PC-3 (cell line): ENCODE measurements at regions not wholly inside any gene's neighbourhood (a gene's known extent, or its start where the extent isn't known, plus 50 kb on each side); places are given as distances from the start of the nearest gene placed in this dataset.

Experiments used
- ATAC-seq: fragments of 200-7000 bp; cut with Tn5 transposase; 2 replicates; pipeline ENCODE4 v1.9.1; 2020; ENCODE audit warnings: mild to moderate bottlenecking, moderate library complexity
- BruUV-seq: library from RNA; stranded (reverse); fragments of 400-500 nt; replicated peaks from 2 replicates; lab custom pipeline; 2021; lab: Mats Ljungman, UMichigan
- CTCF ChIA-PET: fragments of 300-600 bp; sonication (Branson Sonifier 250); formaldehyde crosslinking; loops from one replicate; lab custom pipeline; 2022; ENCODE audit warnings: antibody characterized with exemption; lab: Charles Lee
- POLR2A ChIA-PET: fragments of 300-600 bp; sonication (Branson Sonifier 250); formaldehyde crosslinking; loops from one replicate; lab custom pipeline; 2022; ENCODE audit warnings: antibody characterized with exemption; ENCODE audit not compliant: unreplicated experiment; lab: Charles Lee
- DNase-seq: peaks from one replicate; pipeline ENCODE4 v3.0.0-alpha.2; 2015
- H2AFZ ChIP-seq: fragments of 300-600 bp; sonication (generic); 2 replicates; pipeline ENCODE4 v1.6.0; 2016; ENCODE audit warnings: antibody characterized with exemption, low read length
- H3F3A ChIP-seq: fragments of 300-600 bp; sonication (generic); one replicate; pipeline ENCODE4 v1.6.0; 2017; ENCODE audit warnings: antibody characterized with exemption, low read length, control low read depth, mild to moderate bottlenecking; ENCODE audit not compliant: unreplicated experiment
- H3K27ac ChIP-seq: fragments of 300-600 bp; sonication (generic); 2 replicates; pipeline ENCODE4 v1.5.1; 2016; ENCODE audit warnings: mild to moderate bottlenecking, low read length
- H3K27me3 ChIP-seq: fragments of 300-600 bp; sonication (generic); 2 replicates; pipeline ENCODE4 v1.6.1; 2016; ENCODE audit warnings: low read length, mixed read lengths
- H3K36me3 ChIP-seq: fragments of 300-600 bp; sonication (generic); 2 replicates; pipeline ENCODE4 v1.6.1; 2016; ENCODE audit warnings: low read depth, mixed run types, low read length, mixed read lengths
- H3K4me1 ChIP-seq: fragments of 300-600 bp; sonication (generic); 2 replicates; pipeline ENCODE4 v1.5.1; 2016; ENCODE audit warnings: low read length; ENCODE audit not compliant: insufficient read depth
- H3K4me2 ChIP-seq: fragments of 300-600 bp; sonication (generic); 2 replicates; pipeline ENCODE4 v1.6.0; 2016; ENCODE audit warnings: low read length
- H3K4me3 ChIP-seq: fragments of 300-600 bp; sonication (generic); 2 replicates; pipeline ENCODE4 v1.5.1; 2016; ENCODE audit warnings: mild to moderate bottlenecking, low read length, mixed read lengths
- H3K79me2 ChIP-seq: fragments of 300-600 bp; sonication (generic); 2 replicates; pipeline ENCODE4 v1.6.1; 2017; ENCODE audit warnings: low read length, mixed read lengths
- H3K9ac ChIP-seq: fragments of 300-600 bp; sonication (generic); 2 replicates; pipeline ENCODE4 v1.6.0; 2016; ENCODE audit warnings: mild to moderate bottlenecking, low read length
- H3K9me2 ChIP-seq: fragments of 300-600 bp; sonication (generic); replicated peaks from 2 replicates; pipeline ENCODE4 v1.6.1; 2016; ENCODE audit warnings: mixed run types, low read length, mixed read lengths
- H3K9me3 ChIP-seq: fragments of 300-600 bp; sonication (generic); 2 replicates; pipeline ENCODE4 v1.6.1; 2016; ENCODE audit warnings: low read length, mixed read lengths
- H4K20me1 ChIP-seq: fragments of 300-600 bp; sonication (generic); 2 replicates; pipeline ENCODE4 v1.6.1; 2016; ENCODE audit warnings: low read length, mixed read lengths
- CTCF ChIP-seq: fragments of 300-600 bp; sonication (generic); conservative IDR thresholded peaks from 2 replicates; pipeline ENCODE4 v1.5.1; 2017; ENCODE audit warnings: antibody characterized with exemption, low read depth, mild to moderate bottlenecking, low read length
- EZH2 ChIP-seq: fragments of 300-600 bp; sonication (generic); IDR thresholded peaks from one replicate; pipeline ENCODE4 v1.6.1; 2017; ENCODE audit warnings: antibody characterized with exemption, mild to moderate bottlenecking, low read length; ENCODE audit not compliant: unreplicated experiment
- EZH2phosphoT487 ChIP-seq: fragments of 300-600 bp; sonication (generic); IDR thresholded peaks from 2 replicates; pipeline ENCODE4 v1.6.1; 2018; ENCODE audit warnings: mild to moderate bottlenecking, antibody characterized with exemption, low read length, borderline replicate concordance
- intact Hi-C: fragments of 100-400 bp; cut with micrococcal nuclease; formaldehyde crosslinking; loops from 2 replicates; pipeline ENCODE4 v1.9.0; 2023

DNA sequence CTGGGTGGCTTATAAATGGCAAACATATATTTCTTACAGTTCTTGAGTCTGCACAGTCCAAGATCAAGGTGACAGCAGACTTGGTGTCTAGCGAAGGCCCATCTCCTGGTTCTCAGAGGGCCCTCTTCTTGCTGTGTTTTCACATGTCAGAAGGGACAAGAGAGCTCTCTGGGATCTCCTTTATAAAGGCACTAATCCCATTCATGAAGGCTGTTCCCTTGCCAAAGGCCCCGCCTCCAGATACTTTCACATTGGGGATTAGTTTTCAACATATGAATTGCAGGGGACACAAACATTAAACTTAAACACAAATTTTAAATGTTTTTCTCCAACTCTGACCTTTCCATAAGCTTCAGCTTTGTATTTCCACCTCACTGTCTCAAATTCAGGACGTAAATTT, 1135.0 kb upstream of the TENM3 start:
- Histone ChIP-seq H2AFZ (no peak overlapping the region), H4K20me1 (no peaks in the 10 kb centered on the region), H3K36me3 (no peaks in the 10 kb centered on the region), H3K9ac (no peak overlapping the region), H3K27ac (no peak overlapping the region), H3F3A (no peaks in the 10 kb centered on the region), H3K4me1 (no peaks in the 10 kb centered on the region), H3K4me2 (no peak overlapping the region), H3K27me3 (no peaks in the 10 kb centered on the region), H3K4me3 (no peak overlapping the region), H3K9me3 (no peaks in the 10 kb centered on the region), H3K9me2 (no peaks in the 10 kb centered on the region), H3K79me2 (no peaks in the 10 kb centered on the region)
- ATAC-seq = no peak
- DNase-seq = no peak
- TF ChIP-seq CTCF = no peak
- no TSS peak for BruUV-seq
- CTCF ChIA-PET = no interaction called here
- POLR2A ChIA-PET = no interaction called here
- intact Hi-C loops = no loop called here

DNA sequence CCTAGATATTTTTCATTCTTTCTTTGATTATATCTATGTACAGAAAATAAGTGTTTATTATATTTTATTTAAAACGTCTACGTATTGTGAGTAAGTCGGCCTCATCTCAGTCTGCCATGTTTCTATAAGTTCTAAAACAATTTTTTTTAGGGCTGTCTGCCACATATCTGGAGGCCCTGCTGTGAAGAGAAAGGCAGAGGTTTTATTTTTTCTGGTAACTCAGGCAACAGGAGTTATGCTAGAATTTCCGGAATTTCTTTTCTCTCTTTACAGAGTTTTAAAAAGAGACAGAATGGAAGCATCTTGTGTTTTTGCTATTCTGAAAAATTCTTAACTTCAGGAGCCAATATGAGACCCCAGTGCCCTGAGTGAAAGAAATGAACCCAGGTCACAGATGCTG, 1124.0 kb upstream of the TENM3 start:
- intact Hi-C loops = no loop called here
- no peak overlapping the region for H3K4me3 ChIP-seq
- H3F3A ChIP-seq = no peaks in the 10 kb centered on the region
- ChIA-PET CTCF (no interaction called here), POLR2A (no interaction called here)
- no peaks in the 10 kb centered on the region for H3K9me2 ChIP-seq
- TF ChIP-seq EZH2 (no peak), CTCF (no peak), EZH2phosphoT487 (no peak)
- H2AFZ ChIP-seq = no peak overlapping the region
- ATAC-seq (no peak), DNase-seq (no peak)
- no peaks in the 10 kb centered on the region for H3K27me3 ChIP-seq
- no peaks in the 10 kb centered on the region for H3K9me3 ChIP-seq
- no peaks in the 10 kb centered on the region for H3K79me2 ChIP-seq
- BruUV-seq = no TSS peak
- H3K36me3 ChIP-seq = no peaks in the 10 kb centered on the region
- H3K4me1 ChIP-seq = no peaks in the 10 kb centered on the region
- H3K27ac ChIP-seq = no peak overlapping the region
- H3K9ac ChIP-seq = no peak overlapping the region
- H3K4me2 ChIP-seq = no peak overlapping the region
- no peaks in the 10 kb centered on the region for H4K20me1 ChIP-seq

- H2AFZ ChIP-seq = no peak overlapping the region
Measured at GRCh38 chr4:181121733-181122132, 1121.5 kb upstream of the TENM3 start.

More at GRCh38 chr4:181121733-181122132, 1121.5 kb upstream of the TENM3 start:
- Histone ChIP-seq H3K4me1 (no peaks in the 10 kb centered on the region), H3K79me2 (no peaks in the 10 kb centered on the region), H3F3A (no peaks in the 10 kb centered on the region), H3K4me2 (no peak overlapping the region), H3K4me3 (no peak overlapping the region), H3K9me3 (no peaks in the 10 kb centered on the region), H3K27ac (no peak overlapping the region), H4K20me1 (no peaks in the 10 kb centered on the region), H3K9me2 (no peaks in the 10 kb centered on the region), H3K9ac (no peak overlapping the region), H3K27me3 (no peaks in the 10 kb centered on the region), H3K36me3 (no peaks in the 10 kb centered on the region)
- TF ChIP-seq EZH2 = no peak
- no peak for TF ChIP-seq EZH2phosphoT487
- TF ChIP-seq CTCF = no peak
- ATAC-seq = no peak
- POLR2A ChIA-PET = no interaction called here
- no peak for DNase-seq
- CTCF ChIA-PET = interaction anchor here (0.9 kb wide), 1 partner anchor 21 kb away, joined by 3 read pairs; no protein-coding TSS in a partner anchor
- intact Hi-C loops = no loop called here
- no TSS peak for BruUV-seq
